HEK293 (cell line): ENCODE measurements at regions not wholly inside any gene's neighbourhood (a gene's known extent, or its start where the extent isn't known, plus 50 kb on each side); places are given as distances from the start of the nearest gene placed in this dataset.

Source experiments
- BCL11A ChIP-seq: fragments of 450-650 bp; formaldehyde crosslinking; IDR thresholded peaks from 2 replicates; pipeline ENCODE4 v1.5.1; 2016; ENCODE audit warnings: low read depth, missing biosample characterization, missing genetic modification characterization
- CTCF ChIP-seq: fragments of 450-650 bp; formaldehyde crosslinking; IDR thresholded peaks from 2 replicates; pipeline ENCODE4 v1.5.1; 2016; ENCODE audit warnings: missing biosample characterization, missing genetic modification characterization
- KLF1 ChIP-seq: fragments of 450-650 bp; formaldehyde crosslinking; IDR thresholded peaks from 2 replicates; pipeline ENCODE4 v1.5.1; 2016; ENCODE audit warnings: missing biosample characterization, missing genetic modification characterization
- KLF10 ChIP-seq: fragments of 450-650 bp; IDR thresholded peaks from 2 replicates; pipeline ENCODE4 v1.5.1; 2018; ENCODE audit warnings: missing biosample characterization, mild to moderate bottlenecking, missing genetic modification characterization
- MEIS1 ChIP-seq: sonication (generic); formaldehyde crosslinking; IDR thresholded peaks from 2 replicates; pipeline ENCODE4 v1.8.1; 2022; ENCODE audit warnings: missing genetic modification reagents, mild to moderate bottlenecking, borderline replicate concordance
- ZBTB1 ChIP-seq: fragments of 450-650 bp; formaldehyde crosslinking; IDR thresholded peaks from 2 replicates; pipeline ENCODE4 v1.5.1; 2016; ENCODE audit warnings: missing biosample characterization, missing genetic modification characterization
- ZBTB26 ChIP-seq: fragments of 450-650 bp; formaldehyde crosslinking; optimal IDR thresholded peaks from 2 replicates; pipeline ENCODE3; 2016; ENCODE audit warnings: missing biosample characterization, mild to moderate bottlenecking, missing genetic modification characterization
- ZNF132 ChIP-seq: fragments of 450-650 bp; formaldehyde crosslinking; IDR thresholded peaks from 2 replicates; pipeline ENCODE4 v1.5.1; 2017; ENCODE audit warnings: missing biosample characterization, missing genetic modification characterization, borderline replicate concordance
- ZNF133 ChIP-seq: fragments of 450-650 bp; formaldehyde crosslinking; IDR thresholded peaks from 2 replicates; pipeline ENCODE4 v1.5.1; 2016; ENCODE audit warnings: missing biosample characterization, missing genetic modification characterization
- ZNF558 ChIP-seq: fragments of 450-650 bp; formaldehyde crosslinking; IDR thresholded peaks from 2 replicates; pipeline ENCODE4 v1.5.1; 2016; ENCODE audit warnings: missing biosample characterization, missing genetic modification characterization
- ZNF629 ChIP-seq: fragments of 450-650 bp; formaldehyde crosslinking; IDR thresholded peaks from 2 replicates; pipeline ENCODE4 v1.5.1; 2017; ENCODE audit warnings: missing biosample characterization, missing genetic modification characterization
- ZNF830 ChIP-seq: fragments of 450-650 bp; IDR thresholded peaks from 2 replicates; pipeline ENCODE4 v1.5.0; 2018; ENCODE audit warnings: missing biosample characterization, missing genetic modification characterization, low read depth, mild to moderate bottlenecking, moderate library complexity
- TF ChIP-seq, protein P1 (sequence below): fragments of 450-650 bp; formaldehyde crosslinking; IDR thresholded peaks from 2 replicates; pipeline ENCODE4 v1.5.1; 2016; ENCODE audit warnings: missing biosample characterization, missing genetic modification characterization, low read depth

DNA sequence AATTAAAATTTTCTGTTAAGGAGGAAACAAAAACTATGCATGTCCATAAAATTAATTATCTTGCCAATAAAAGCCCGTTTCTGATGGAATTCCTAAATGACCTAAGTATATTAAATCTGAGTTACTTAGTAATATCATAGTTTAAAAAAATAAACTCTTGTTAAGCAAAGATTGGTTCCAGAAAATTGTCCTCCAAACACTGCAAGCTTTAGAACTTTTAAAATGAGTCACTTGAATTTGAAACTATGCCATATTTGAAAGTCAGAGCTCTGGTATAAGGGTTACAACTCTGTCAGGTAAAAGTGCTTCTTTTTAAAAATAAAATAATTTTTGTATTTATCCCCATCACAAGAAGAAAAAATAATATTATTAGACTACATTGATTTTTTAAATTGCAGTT is 409.5 kb downstream of the PLPP3 start:
- TF ChIP-seq CTCF (tag by site-specific recombination) (no peak), KLF10 (tag by site-specific recombination) (no peak), ZBTB26 (no peak), ZNF629 (tag by site-specific recombination) (no peak), BCL11A (tag by site-specific recombination) (no peak), KLF1 (no peak), ZNF830 (no peak), ZNF133 (no peak), ZNF132 (tag by site-specific recombination) (no peak), ZBTB1 (no peak), MEIS1 (CRISPR knock-in tag) (no peak), ZNF558 (no peak)
- TF ChIP-seq, protein P1, sequence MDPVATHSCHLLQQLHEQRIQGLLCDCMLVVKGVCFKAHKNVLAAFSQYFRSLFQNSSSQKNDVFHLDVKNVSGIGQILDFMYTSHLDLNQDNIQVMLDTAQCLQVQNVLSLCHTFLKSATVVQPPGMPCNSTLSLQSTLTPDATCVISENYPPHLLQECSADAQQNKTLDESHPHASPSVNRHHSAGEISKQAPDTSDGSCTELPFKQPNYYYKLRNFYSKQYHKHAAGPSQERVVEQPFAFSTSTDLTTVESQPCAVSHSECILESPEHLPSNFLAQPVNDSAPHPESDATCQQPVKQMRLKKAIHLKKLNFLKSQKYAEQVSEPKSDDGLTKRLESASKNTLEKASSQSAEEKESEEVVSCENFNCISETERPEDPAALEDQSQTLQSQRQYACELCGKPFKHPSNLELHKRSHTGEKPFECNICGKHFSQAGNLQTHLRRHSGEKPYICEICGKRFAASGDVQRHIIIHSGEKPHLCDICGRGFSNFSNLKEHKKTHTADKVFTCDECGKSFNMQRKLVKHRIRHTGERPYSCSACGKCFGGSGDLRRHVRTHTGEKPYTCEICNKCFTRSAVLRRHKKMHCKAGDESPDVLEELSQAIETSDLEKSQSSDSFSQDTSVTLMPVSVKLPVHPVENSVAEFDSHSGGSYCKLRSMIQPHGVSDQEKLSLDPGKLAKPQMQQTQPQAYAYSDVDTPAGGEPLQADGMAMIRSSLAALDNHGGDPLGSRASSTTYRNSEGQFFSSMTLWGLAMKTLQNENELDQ: no peak
